ENCODE measurements at regions not wholly inside any gene's neighbourhood (a gene's known extent, or its start where the extent isn't known, plus 50 kb on each side); places are given as distances from the start of the nearest gene placed in this dataset.
"Not testable (repeated sequence)": the region's sequence is repeated elsewhere in the genome, so short reads cannot be mapped to it uniquely, and the experiment has no call there.

- no peak for DNase-seq (ENCODE audit: low read depth)
These were observed 712.6 kb upstream of the TBX3 start for GRCh38 chr12:115396567-115396966.

- peak; percentile 6 for DNase-seq (ENCODE audit: low read depth)
These were observed 710.7 kb upstream of the TBX3 start for GRCh38 chr12:115394496-115395220.

GRCh38 chr12:115388139-115388538, 704.2 kb upstream of the TBX3 start:
- no peak for DNase-seq (ENCODE audit: low read depth)

- no peak for DNase-seq (ENCODE audit: low read depth)
These were observed 703.5 kb upstream of the TBX3 start for GRCh38 chr12:115387467-115387901.

- DNase-seq (ENCODE audit: low read depth): no peak
These were observed 703.0 kb upstream of the TBX3 start for GRCh38 chr12:115386946-115387345.

- no peak for DNase-seq (ENCODE audit: low read depth)
These were observed 701.2 kb upstream of the TBX3 start for GRCh38 chr12:115385141-115385540.

GRCh38 chr12:115384391-115384790, 700.4 kb upstream of the TBX3 start:
- DNase-seq (ENCODE audit: low read depth): no peak

- DNase-seq (ENCODE audit: low read depth): peak; percentile 25
These were observed 699.7 kb upstream of the TBX3 start for GRCh38 chr12:115383668-115384067.

GRCh38 chr12:115382681-115383080, 698.7 kb upstream of the TBX3 start:
- no peak for DNase-seq (ENCODE audit: low read depth)

- no peak for DNase-seq (ENCODE audit: low read depth)
These were observed 696.7 kb upstream of the TBX3 start for GRCh38 chr12:115380546-115381120.

- no peak for DNase-seq (ENCODE audit: low read depth)
These were observed 694.3 kb upstream of the TBX3 start for GRCh38 chr12:115378291-115378690.

GRCh38 chr12:115377779-115378178, 693.8 kb upstream of the TBX3 start:
- DNase-seq (ENCODE audit: low read depth): no peak

- DNase-seq (ENCODE audit: low read depth): no peak
These were observed 693.3 kb upstream of the TBX3 start for GRCh38 chr12:115377230-115377629.

GRCh38 chr12:115375186-115375991, 691.4 kb upstream of the TBX3 start:
- DNase-seq (ENCODE audit: low read depth): peak; percentile 79

GRCh38 chr12:115374480-115375185, 690.7 kb upstream of the TBX3 start:
- DNase-seq (ENCODE audit: low read depth): no peak

- no peak for DNase-seq (ENCODE audit: low read depth)
These were observed 687.7 kb upstream of the TBX3 start for GRCh38 chr12:115371711-115372110.

GRCh38 chr12:115370650-115371049, 686.7 kb upstream of the TBX3 start:
- no peak for DNase-seq (ENCODE audit: low read depth)

GRCh38 chr12:115370207-115370606, 686.2 kb upstream of the TBX3 start:
- no peak for DNase-seq (ENCODE audit: low read depth)

GRCh38 chr12:115366277-115366676, 682.3 kb upstream of the TBX3 start:
- DNase-seq (ENCODE audit: low read depth): not testable (repeated sequence)

GRCh38 chr12:115365765-115366164, 681.8 kb upstream of the TBX3 start:
- not testable (repeated sequence) for DNase-seq (ENCODE audit: low read depth)

- no peak for DNase-seq (ENCODE audit: low read depth)
These were observed 680.9 kb upstream of the TBX3 start for GRCh38 chr12:115364921-115365320.

GRCh38 chr12:115362339-115362976, 678.5 kb upstream of the TBX3 start:
- peak; percentile 45 for DNase-seq (ENCODE audit: low read depth)

Measured in EH (cell line).